ENCODE measurements at regions not wholly inside any gene's neighbourhood (a gene's known extent, or its start where the extent isn't known, plus 50 kb on each side); places are given as distances from the start of the nearest gene placed in this dataset.

DNA sequence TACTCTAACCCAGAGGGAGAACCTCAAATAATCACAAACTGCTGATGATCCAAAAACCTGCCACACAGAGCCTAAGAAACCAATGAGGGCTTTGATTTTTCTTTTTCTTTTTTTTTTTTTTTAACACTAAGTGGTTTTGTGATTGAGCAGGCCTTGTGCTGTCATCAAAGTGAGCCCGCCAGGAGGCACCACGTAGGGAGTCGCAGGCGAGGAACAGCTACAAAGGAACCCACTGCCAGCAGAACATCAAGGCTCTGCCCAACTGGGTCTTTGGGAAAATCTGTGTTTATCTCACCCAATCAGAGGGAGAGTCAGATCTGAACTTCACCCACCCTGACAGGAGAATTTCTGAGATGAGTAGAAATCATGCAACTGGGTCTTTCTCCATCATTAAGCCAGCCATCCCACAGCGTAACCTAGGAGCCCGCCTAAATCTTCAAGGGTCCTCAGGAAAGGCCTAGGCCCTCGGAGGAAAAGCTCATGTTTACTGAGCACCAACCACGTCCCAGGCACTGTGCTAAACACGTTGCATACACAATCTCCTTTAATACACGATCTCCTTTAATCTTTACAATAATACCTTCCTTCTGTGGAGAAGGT lies 126.9 kb upstream of the FSTL4 start:
- TF ChIP-seq POLR2A (IDR thresholded peaks at IDR 0.05) (no peak), POLR2AphosphoS5 (IDR thresholded peaks at IDR 0.05) (no peak), EP300 (IDR thresholded peaks at IDR 0.05) (no peak)
- TF ChIP-seq, protein P1, sequence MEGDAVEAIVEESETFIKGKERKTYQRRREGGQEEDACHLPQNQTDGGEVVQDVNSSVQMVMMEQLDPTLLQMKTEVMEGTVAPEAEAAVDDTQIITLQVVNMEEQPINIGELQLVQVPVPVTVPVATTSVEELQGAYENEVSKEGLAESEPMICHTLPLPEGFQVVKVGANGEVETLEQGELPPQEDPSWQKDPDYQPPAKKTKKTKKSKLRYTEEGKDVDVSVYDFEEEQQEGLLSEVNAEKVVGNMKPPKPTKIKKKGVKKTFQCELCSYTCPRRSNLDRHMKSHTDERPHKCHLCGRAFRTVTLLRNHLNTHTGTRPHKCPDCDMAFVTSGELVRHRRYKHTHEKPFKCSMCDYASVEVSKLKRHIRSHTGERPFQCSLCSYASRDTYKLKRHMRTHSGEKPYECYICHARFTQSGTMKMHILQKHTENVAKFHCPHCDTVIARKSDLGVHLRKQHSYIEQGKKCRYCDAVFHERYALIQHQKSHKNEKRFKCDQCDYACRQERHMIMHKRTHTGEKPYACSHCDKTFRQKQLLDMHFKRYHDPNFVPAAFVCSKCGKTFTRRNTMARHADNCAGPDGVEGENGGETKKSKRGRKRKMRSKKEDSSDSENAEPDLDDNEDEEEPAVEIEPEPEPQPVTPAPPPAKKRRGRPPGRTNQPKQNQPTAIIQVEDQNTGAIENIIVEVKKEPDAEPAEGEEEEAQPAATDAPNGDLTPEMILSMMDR (IDR thresholded peaks at IDR 0.05) = no peak
